ENCODE measurements at regions not wholly inside any gene's neighbourhood (a gene's known extent, or its start where the extent isn't known, plus 50 kb on each side); places are given as distances from the start of the nearest gene placed in this dataset.
"Not testable (repeated sequence)": the region's sequence is repeated elsewhere in the genome, so short reads cannot be mapped to it uniquely, and the experiment has no call there.

DNA sequence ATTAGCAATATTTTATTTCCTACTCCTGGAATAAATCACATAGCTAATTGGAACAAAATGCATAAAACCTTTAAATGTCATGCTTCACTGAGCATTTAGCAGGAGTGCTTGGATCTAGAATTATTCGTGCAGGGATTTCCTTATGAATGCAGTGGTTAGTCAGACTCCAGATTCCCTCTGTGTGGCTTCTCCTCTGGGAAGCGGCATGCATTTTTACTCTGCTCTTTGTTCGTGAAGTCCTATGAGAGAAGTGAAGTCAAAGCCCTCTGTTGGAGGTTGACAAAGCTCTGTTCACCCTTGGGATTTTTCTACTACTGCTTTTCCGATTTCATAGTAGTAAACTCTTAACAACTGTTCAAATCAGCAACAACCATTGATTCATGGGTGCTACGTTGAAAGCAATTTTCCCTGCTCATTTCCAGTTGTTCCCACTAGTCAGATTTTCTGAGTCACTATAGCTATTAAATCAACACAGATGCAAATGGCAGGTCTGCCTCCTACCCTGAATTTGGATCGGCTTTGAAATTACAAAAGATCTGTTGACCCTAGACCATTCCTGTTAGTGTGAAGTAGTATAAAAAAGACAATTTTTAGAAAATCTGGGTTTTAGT, 461.7 kb downstream of the STK39 start:
- no peak overlapping the region for H3K4me3 Mint-ChIP-seq
- H3K4me1 Mint-ChIP-seq (ENCODE audit: low read depth): no peaks in the 10 kb centered on the region
- no peaks in the 10 kb centered on the region for H3K36me3 Mint-ChIP-seq (ENCODE audit: low read depth)
- DNase-seq: no peak
- H3K27me3 Mint-ChIP-seq (ENCODE audit: insufficient read depth): no peaks in the 10 kb centered on the region; the same call in 1 of the 2 replicates
- TF ChIP-seq, protein P1, sequence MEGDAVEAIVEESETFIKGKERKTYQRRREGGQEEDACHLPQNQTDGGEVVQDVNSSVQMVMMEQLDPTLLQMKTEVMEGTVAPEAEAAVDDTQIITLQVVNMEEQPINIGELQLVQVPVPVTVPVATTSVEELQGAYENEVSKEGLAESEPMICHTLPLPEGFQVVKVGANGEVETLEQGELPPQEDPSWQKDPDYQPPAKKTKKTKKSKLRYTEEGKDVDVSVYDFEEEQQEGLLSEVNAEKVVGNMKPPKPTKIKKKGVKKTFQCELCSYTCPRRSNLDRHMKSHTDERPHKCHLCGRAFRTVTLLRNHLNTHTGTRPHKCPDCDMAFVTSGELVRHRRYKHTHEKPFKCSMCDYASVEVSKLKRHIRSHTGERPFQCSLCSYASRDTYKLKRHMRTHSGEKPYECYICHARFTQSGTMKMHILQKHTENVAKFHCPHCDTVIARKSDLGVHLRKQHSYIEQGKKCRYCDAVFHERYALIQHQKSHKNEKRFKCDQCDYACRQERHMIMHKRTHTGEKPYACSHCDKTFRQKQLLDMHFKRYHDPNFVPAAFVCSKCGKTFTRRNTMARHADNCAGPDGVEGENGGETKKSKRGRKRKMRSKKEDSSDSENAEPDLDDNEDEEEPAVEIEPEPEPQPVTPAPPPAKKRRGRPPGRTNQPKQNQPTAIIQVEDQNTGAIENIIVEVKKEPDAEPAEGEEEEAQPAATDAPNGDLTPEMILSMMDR (IDR thresholded peaks at IDR 0.05): no peak
- H3K9me3 Mint-ChIP-seq: peaks cover 20% of the 10 kb centered on the region
- no peak overlapping the region for H3K27ac Mint-ChIP-seq

DNA sequence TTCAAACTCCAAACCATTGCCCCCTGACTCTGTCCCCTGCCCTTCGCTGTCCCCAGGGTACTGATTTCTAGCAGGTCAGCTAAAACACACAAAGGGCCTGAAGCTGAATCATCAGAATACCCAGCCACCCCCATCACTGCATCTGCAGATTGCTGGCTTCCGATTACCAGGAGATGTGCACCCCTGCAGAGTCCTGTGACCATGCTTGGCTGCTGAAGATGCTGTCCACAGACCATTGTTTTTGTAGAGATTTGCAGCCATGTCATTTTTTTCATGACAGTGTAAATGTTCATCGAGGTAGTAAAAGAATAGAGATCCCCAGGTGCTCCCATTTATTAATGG, 463.3 kb downstream of the STK39 start:
- no peaks in the 10 kb centered on the region for H3K36me3 Mint-ChIP-seq (ENCODE audit: low read depth)
- H3K27me3 Mint-ChIP-seq (ENCODE audit: insufficient read depth): no peaks in the 10 kb centered on the region; the same call in 1 of the 2 replicates
- DNase-seq: no peak
- H3K9me3 Mint-ChIP-seq: peaks cover 21% of the 10 kb centered on the region
- H3K4me3 Mint-ChIP-seq: no peak overlapping the region
- no peak overlapping the region for H3K27ac Mint-ChIP-seq
- TF ChIP-seq, protein P1 (IDR thresholded peaks at IDR 0.05): no peak
- no peaks in the 10 kb centered on the region for H3K4me1 Mint-ChIP-seq (ENCODE audit: low read depth)

DNA sequence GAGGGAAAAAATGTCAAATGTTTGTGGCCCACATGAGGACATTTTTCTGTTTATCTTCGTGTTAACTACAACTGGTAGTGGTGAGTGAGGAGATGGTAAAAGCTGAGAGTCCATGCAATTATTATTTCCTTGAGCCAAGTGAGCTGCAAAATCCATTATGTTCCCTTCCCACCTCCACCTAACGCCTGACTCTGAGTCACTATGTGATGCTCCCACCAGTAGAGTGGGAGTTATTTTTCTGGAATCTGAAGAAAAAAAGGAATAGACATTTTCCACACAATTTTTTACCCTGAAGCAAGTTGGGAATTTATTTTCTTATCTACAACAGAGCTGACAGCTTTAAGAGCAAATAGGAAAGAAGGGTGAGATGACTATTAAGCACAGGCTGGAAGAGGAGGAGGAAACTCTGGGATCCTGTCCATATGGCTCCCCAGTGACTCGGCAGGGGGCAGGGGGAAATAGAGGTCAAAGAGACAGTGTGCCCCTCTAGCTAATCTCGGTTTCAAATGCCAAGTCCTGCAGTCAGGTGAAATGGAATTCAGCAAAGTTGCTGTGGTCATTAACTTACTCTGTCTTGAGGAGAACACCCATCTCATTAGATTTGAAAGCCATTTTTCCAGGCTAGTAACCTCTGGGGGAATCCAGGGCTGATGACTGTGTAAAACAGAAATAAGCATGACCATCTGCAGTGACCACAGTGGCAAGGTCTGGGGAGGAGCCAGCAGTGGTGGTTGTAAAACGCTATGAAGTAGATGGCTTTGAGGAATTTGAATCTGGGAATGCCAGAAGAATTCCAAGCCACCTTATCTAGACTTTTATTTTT, 463.9 kb downstream of the STK39 start:
- no peaks in the 10 kb centered on the region; the same call in 1 of the 2 replicates for H3K27me3 Mint-ChIP-seq (ENCODE audit: insufficient read depth)
- peaks cover 21% of the 10 kb centered on the region for H3K9me3 Mint-ChIP-seq
- no peak for DNase-seq
- H3K27ac Mint-ChIP-seq: no peak overlapping the region
- H3K4me3 Mint-ChIP-seq: no peak overlapping the region
- no peaks in the 10 kb centered on the region for H3K36me3 Mint-ChIP-seq (ENCODE audit: low read depth)
- no peaks in the 10 kb centered on the region for H3K4me1 Mint-ChIP-seq (ENCODE audit: low read depth)
- TF ChIP-seq, protein P1 (IDR thresholded peaks at IDR 0.05): no peak

DNA sequence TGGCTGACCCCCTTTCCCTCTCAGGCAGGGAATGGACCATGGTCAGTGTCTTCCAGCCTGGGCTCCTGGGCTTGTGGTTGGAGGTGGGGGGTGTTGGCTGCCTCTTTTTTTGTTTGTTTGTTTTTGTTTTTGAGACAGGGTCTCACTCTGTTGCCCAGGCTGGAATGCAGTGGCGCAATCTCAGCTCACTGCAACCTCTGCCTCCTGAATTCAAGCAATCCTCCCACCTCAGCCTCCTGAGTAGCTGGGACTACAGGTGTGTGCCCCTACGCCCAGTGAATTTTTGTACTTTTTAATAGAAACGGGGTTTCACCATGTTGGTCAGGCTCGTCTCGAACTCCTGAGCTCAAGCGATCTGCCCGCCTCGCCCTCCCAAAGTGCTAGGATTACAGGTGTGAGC, 465.8 kb downstream of the STK39 start:
- H3K9me3 Mint-ChIP-seq: peaks cover 13% of the 10 kb centered on the region; the same call in 1 of the 2 replicates
- H3K27me3 Mint-ChIP-seq (ENCODE audit: insufficient read depth); H3K36me3 Mint-ChIP-seq (ENCODE audit: low read depth); H3K4me1 Mint-ChIP-seq (ENCODE audit: low read depth); DNase-seq; H3K27ac Mint-ChIP-seq; H3K4me3 Mint-ChIP-seq: not testable (repeated sequence)

DNA sequence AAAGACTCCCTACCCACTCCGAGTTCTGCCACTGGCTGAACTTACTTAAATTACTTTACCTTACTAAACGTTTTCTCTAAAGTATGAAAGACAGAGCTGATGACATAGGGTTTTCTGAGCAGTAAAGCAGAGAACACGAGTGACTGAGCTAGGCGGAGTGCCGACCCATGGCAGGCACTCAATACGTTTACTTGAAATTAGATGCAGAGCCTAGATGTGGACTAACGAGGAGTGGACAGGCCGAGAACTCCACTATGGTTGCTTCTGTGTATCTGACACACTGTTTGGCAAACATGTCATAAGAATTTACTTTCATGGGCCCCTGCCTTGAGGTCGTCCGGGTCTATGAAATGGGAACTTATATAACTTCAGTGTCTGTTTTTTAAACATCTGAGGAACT, 471.0 kb downstream of the STK39 start:
- DNase-seq: no peak
- H3K27me3 Mint-ChIP-seq (ENCODE audit: insufficient read depth): no peaks in the 10 kb centered on the region
- TF ChIP-seq, protein P1 (IDR thresholded peaks at IDR 0.05): no peak
- no peaks in the 10 kb centered on the region for H3K4me1 Mint-ChIP-seq (ENCODE audit: low read depth)
- H3K4me3 Mint-ChIP-seq: no peak overlapping the region
- no peaks in the 10 kb centered on the region for H3K36me3 Mint-ChIP-seq (ENCODE audit: low read depth)
- H3K27ac Mint-ChIP-seq: no peak overlapping the region
- H3K9me3 Mint-ChIP-seq: peaks cover 16% of the 10 kb centered on the region; the same call in 1 of the 2 replicates

DNA sequence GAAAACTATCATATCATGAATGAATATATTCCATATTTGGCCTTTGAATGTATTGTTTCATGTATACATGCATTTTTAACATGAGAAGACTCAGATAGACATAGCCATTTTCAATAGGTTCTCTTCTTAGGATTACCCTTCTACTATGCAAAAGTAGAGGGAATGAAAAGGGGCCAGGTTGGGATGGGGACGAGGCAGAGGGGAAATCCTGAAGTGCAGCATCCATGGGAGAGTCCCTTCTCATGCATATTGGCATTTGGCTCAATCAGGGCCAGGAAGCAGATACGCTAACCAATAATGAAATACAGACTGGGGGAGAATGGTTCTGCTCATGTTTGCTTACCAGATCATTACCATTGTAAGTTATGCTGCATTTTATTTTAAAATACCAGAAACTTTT, 475.8 kb downstream of the STK39 start:
- Mint-ChIP-seq H3K9me3 (peaks cover 16% of the 10 kb centered on the region; the same call in 1 of the 2 replicates), H3K27ac (no peak overlapping the region), H3K4me1 (ENCODE audit: low read depth) (no peaks in the 10 kb centered on the region), H3K36me3 (ENCODE audit: low read depth) (no peaks in the 10 kb centered on the region), H3K27me3 (ENCODE audit: insufficient read depth) (no peaks in the 10 kb centered on the region), H3K4me3 (no peak overlapping the region)
- TF ChIP-seq, protein P1 (IDR thresholded peaks at IDR 0.05): no peak
- DNase-seq: no peak

Measured in HFFc6 (cell line).